AG04450 (cell line): ENCODE measurements at regions not wholly inside any gene's neighbourhood (a gene's known extent, or its start where the extent isn't known, plus 50 kb on each side); places are given as distances from the start of the nearest gene placed in this dataset.

ENCODE experiments used
- CTCF ChIA-PET: fragments of 300-600, 350-600 bp; formaldehyde crosslinking; extraction: SDS; loops from one replicate; lab custom pipeline; 2022; ENCODE audit warnings: antibody characterized with exemption, inconsistent platforms; lab: Charles Lee
- POLR2A ChIA-PET: fragments of 350-600 bp; formaldehyde crosslinking; extraction: SDS; loops from one replicate; lab custom pipeline; 2021; ENCODE audit warnings: antibody characterized with exemption, inconsistent platforms; lab: Yijun Ruan, JAX
- DNase-seq: peaks from one replicate; pipeline ENCODE4 v3.0.0-alpha.2; 2011; ENCODE audit warnings: low read depth, low spot score
- H3K27ac ChIP-seq: one replicate; pipeline ENCODE4 v1.5.1; 2012; ENCODE audit warnings: low read depth, low read length, control low read depth
- H3K27me3 ChIP-seq: one replicate; pipeline ENCODE4 v1.6.0; 2012; ENCODE audit warnings: low read length; ENCODE audit not compliant: control insufficient read depth, insufficient read depth
- H3K4me3 ChIP-seq: 2 replicates; pipeline ENCODE4 v1.5.1; 2011; ENCODE audit warnings: mild to moderate bottlenecking, low read depth, low read length, control low read depth
- H3K9me3 ChIP-seq: 2 replicates; pipeline ENCODE4 v1.5.1; 2012; ENCODE audit warnings: low read length; ENCODE audit not compliant: control insufficient read depth, insufficient read depth
- TF ChIP-seq, protein P1 (sequence below): IDR thresholded peaks from 2 replicates; pipeline ENCODE4 v1.5.1; 2011; ENCODE audit warnings: low read depth, low read length, control low read depth, inconsistent platforms

GRCh38 chrX:39769748-39770147 lies 328.0 kb downstream of the BCOR start:
- H3K9me3 ChIP-seq = no peaks in the 10 kb centered on the region
- DNase-seq = no peak
- H3K27ac ChIP-seq = no peak overlapping the region
- TF ChIP-seq, protein P1, sequence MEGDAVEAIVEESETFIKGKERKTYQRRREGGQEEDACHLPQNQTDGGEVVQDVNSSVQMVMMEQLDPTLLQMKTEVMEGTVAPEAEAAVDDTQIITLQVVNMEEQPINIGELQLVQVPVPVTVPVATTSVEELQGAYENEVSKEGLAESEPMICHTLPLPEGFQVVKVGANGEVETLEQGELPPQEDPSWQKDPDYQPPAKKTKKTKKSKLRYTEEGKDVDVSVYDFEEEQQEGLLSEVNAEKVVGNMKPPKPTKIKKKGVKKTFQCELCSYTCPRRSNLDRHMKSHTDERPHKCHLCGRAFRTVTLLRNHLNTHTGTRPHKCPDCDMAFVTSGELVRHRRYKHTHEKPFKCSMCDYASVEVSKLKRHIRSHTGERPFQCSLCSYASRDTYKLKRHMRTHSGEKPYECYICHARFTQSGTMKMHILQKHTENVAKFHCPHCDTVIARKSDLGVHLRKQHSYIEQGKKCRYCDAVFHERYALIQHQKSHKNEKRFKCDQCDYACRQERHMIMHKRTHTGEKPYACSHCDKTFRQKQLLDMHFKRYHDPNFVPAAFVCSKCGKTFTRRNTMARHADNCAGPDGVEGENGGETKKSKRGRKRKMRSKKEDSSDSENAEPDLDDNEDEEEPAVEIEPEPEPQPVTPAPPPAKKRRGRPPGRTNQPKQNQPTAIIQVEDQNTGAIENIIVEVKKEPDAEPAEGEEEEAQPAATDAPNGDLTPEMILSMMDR = no peak
- ChIA-PET CTCF (no interaction called here), POLR2A (no interaction called here)
- no peaks in the 10 kb centered on the region for H3K27me3 ChIP-seq
- H3K4me3 ChIP-seq = no peak overlapping the region

DNA sequence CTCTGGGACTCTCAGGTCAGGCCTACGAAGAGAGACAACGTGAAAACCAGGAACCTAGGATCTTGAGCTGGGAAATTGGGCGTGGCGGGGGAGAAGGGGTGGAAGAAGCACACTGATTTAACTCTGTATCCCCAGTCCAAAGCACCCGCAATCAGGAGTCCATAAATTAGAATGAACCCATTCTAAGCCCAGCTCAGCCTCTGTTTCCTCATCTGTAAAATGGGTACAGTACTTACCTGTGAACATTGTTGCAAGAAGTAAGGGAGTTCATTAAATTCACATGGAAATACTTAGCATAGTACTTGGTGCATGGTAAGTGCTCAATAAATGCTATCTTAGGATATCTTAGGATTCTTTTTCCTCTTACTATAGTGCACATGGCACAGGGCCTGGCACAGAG lies 326.7 kb downstream of the BCOR start:
- Histone ChIP-seq H3K4me3 (no peak overlapping the region), H3K27me3 (no peaks in the 10 kb centered on the region), H3K27ac (no peak overlapping the region), H3K9me3 (no peaks in the 10 kb centered on the region)
- ChIA-PET POLR2A (no interaction called here), CTCF (interaction anchor here (0.5 to 0.6 kb wide), 2 partner anchors 11 to 1202 kb away, joined by 3 read pairs; no protein-coding TSS in a partner anchor)
- TF ChIP-seq, protein P1 = no peak
- no peak for DNase-seq

GRCh38 chrX:39772057-39772832 lies 325.5 kb downstream of the BCOR start:
- Histone ChIP-seq H3K4me3 (no peak overlapping the region), H3K9me3 (no peaks in the 10 kb centered on the region), H3K27me3 (no peaks in the 10 kb centered on the region), H3K27ac (peak overlapping the region; percentile 47)
- no peak for DNase-seq
- ChIA-PET CTCF (interaction anchor here (0.5 kb wide), 1 partner anchor 34 kb away, joined by 3 read pairs; no protein-coding TSS in a partner anchor), POLR2A (no interaction called here)
- TF ChIP-seq, protein P1 = no peak

DNA sequence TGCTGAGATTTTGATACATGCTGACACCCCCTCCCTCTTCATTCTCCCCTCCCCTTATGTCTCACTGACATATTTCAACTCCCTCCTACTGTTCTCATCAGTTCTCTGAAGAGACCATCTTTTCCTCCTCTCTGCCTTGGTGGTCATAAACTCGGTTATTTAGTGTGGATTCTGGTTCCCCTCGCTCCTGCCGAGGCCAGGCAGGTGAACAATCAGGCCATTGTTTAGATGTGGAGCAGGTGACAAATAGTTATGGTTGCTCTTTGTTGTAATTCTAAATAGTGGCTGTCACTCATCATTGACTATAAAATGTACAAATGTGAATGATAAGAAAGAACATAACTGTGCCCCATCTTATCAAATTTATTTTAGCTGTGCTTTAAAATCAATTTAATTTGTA lies 324.6 kb downstream of the BCOR start:
- H3K27me3 ChIP-seq = no peaks in the 10 kb centered on the region
- no peaks in the 10 kb centered on the region for H3K9me3 ChIP-seq
- TF ChIP-seq, protein P1 = no peak
- H3K4me3 ChIP-seq = no peak overlapping the region
- no peak for DNase-seq
- ChIA-PET CTCF (no interaction called here), POLR2A (no interaction called here)
- H3K27ac ChIP-seq = no peak overlapping the region

DNA sequence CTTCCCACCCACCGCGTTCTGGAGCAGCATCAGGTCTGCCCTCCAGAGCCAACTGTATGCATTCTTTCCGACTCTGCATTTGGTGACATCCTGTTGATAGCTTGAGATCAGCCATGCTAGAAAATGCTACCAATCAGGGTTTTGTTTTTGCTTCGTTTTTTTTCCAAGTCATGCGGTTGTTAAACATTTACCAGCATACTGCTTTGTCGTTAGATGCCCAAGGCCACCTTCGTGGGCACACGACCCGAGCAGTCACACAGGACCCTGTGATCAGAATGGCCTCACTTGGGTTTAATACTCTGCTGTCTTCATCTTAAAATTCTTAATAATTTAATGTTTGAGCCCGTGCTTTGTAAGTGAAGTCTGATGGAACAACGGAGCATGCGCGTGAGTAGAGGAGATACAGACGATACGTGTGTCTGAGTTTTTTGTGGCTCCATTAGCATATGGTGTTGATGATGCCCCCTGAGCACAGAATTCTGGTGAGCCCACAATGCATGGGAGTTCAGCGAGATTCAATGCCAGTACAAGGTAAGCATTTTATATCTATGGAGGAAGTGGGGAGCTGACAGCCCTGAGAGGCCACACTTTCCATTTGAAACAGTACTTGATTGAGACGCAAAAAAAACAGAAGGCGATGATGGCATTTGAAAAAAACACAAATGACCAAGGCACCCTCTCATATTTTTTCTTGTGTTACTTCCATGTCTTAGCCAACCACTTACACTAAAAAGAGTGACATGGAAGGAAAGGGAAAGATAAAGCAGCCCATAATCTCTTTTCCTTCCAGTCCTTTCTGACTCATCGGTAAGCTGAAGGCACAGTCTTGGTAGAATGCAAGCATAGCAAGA lies 323.6 kb downstream of the BCOR start:
- no peak overlapping the region for H3K4me3 ChIP-seq
- ChIA-PET POLR2A (no interaction called here), CTCF (no interaction called here)
- no peak overlapping the region for H3K27ac ChIP-seq
- TF ChIP-seq, protein P1 = no peak
- no peak for DNase-seq
- no peaks in the 10 kb centered on the region for H3K27me3 ChIP-seq
- no peaks in the 10 kb centered on the region for H3K9me3 ChIP-seq
